Omental fat pad (tissue), 3 donors: ENCODE measurements at regions not wholly inside any gene's neighbourhood (a gene's known extent, or its start where the extent isn't known, plus 50 kb on each side); places are given as distances from the start of the nearest gene placed in this dataset.
A peak's percentile ranks its signal among the peaks of the same experiment; 100 is the strongest.

Source experiments
- ATAC-seq: fragments of 150-250 bp; one replicate; pipeline ENCODE4 v1.9.1; 2016; ENCODE audit warnings: mild to moderate bottlenecking, moderate library complexity; ENCODE audit not compliant: low FRiP score
- DNase-seq: peaks from one replicate; pipeline ENCODE4 v3.0.0-alpha.2; 2019; ENCODE audit warnings: low spot score
- CTCF ChIP-seq, 3 donors: fragments of 450-650 bp; IDR thresholded peaks; one replicate each; pipeline ENCODE4 v1.5.1; 2016 to 2017; ENCODE audit warnings: antibody characterized with exemption in 3 of 3, mild to moderate bottlenecking in 3 of 3, moderate library complexity in 2 of 3

- no peak for TF ChIP-seq CTCF (IDR thresholded peaks at IDR 0.05)
- DNase-seq (no peak), ATAC-seq (no peak)
These were observed 61.4 kb downstream of the ZXDA start for GRCh38 chrX:57848857-57849256.

GRCh38 chrX:57822818-57823217 lies 87.4 kb downstream of the ZXDA start:
- no peak for DNase-seq
- TF ChIP-seq CTCF (IDR thresholded peaks at IDR 0.05), result no peak
- ATAC-seq, result no peak

- ATAC-seq (no peak), DNase-seq (no peak)
- TF ChIP-seq CTCF (IDR thresholded peaks at IDR 0.05), result no peak
These were observed 87.9 kb downstream of the ZXDA start for GRCh38 chrX:57822398-57822797.

GRCh38 chrX:57821703-57822387 lies 88.4 kb downstream of the ZXDA start:
- peak in 1 of 3 donors; percentile 63 for TF ChIP-seq CTCF (IDR thresholded peaks at IDR 0.05)
- peak; percentile 68 for ATAC-seq
- no peak for DNase-seq

- no peak for TF ChIP-seq CTCF (IDR thresholded peaks at IDR 0.05)
- DNase-seq, result no peak
- no peak for ATAC-seq
These were observed 93.0 kb downstream of the ZXDA start for GRCh38 chrX:57817302-57817701.

- no peak for TF ChIP-seq CTCF (IDR thresholded peaks at IDR 0.05)
- DNase-seq (no peak), ATAC-seq (no peak)
These were observed 92.6 kb upstream of the NLRP2B start for GRCh38 chrX:57772637-57773036.

- no peak for ATAC-seq
- no peak for DNase-seq
- TF ChIP-seq CTCF (IDR thresholded peaks at IDR 0.05), result no peak
These were observed 91.6 kb upstream of the NLRP2B start for GRCh38 chrX:57771689-57772088.
